GM04504 (cell line): ENCODE measurements at regions not wholly inside any gene's neighbourhood (a gene's known extent, or its start where the extent isn't known, plus 50 kb on each side); places are given as distances from the start of the nearest gene placed in this dataset.

Experiments used
- DNase-seq: peaks from one replicate; pipeline ENCODE4 v3.0.0-alpha.2; 2012; ENCODE audit warnings: low read depth

- no peak for DNase-seq
Observed at GRCh38 chr22:48096851-48097665, 1334.6 kb downstream of the TBC1D22A start.

DNA sequence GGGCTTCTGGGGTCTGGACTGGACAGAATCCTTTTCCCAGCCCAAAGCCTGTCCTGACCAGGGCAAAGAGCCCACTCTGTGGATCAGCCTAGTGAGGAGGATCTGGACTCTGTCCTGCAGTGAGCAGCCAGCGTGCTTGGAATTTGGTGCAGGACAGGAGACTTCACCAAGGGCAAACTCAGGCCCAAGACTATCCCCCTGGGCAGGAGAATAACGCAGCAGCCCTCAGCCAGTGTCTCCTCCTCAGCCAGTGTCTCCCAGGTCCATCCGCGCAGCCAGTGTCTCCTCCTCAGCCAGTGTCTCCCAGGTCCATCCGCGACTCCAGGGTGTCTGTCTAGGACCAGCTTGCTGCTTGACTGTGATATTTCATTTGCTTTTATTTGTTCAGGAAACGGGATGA lies 1334.0 kb downstream of the TBC1D22A start:
- DNase-seq, result no peak

GRCh38 chr22:48093981-48094380 lies 1331.5 kb downstream of the TBC1D22A start:
- DNase-seq, result no peak

GRCh38 chr22:48092866-48093265 lies 1330.4 kb downstream of the TBC1D22A start:
- DNase-seq, result no peak

- no peak for DNase-seq
Observed at GRCh38 chr22:48091656-48092223, 1329.3 kb downstream of the TBC1D22A start.

- DNase-seq, result no peak
Observed at GRCh38 chr22:48091060-48091650, 1328.7 kb downstream of the TBC1D22A start.

DNA sequence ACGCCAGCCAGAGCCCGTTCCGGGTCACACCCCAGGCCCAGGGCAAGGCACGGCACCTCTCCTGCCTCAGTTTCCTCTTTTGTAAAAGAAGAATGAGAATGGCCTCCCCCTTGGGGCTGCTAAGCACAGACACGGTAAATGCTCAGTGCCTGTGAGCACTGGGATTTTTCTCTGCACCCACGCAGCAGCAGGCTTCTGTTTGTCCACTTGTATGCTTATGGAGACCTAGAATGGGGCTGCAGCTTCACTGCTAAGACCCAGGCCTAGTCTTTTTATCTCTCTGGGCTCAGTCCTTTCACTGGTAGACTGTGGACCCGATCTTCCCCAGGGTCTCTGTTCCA lies 1327.9 kb downstream of the TBC1D22A start:
- no peak for DNase-seq

DNA sequence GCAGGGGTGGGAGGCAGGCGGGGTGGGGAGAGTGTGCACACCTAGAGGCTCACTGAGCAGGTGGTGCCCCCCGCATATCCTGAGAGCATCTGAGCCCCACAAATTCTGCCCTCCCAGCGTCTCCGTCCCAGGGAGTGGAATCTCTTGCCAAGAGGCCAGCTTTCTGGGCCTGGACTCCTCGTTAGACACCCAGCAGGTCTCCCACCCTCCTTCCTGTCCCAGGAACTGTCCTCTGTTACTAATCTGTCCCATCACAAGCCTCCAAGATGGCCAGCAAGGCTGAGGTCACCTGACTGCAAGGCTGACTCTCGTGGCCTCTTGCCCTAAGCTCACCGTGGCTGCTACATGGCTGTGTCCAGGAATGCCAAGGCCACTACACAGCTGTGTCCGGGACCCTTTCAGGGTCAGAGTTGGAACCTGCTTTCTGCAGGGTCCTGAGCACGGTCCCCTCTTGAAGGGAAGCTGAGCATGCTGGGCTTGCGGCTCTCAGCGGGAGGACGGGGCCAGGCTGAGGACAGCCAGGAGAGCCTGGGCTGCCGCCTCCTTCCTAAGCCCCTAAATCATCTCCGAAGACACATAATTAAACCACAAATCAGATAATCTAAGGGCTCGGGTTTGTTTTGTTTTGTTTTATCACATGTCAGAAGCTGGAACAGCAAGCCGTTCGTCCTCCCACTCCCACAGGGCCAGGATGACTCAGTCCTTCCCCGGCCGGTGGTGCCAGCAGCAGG lies 1327.3 kb downstream of the TBC1D22A start:
- no peak for DNase-seq

- DNase-seq, result no peak
Observed at GRCh38 chr22:48088926-48089536, 1326.6 kb downstream of the TBC1D22A start.

- no peak for DNase-seq
Observed at GRCh38 chr22:48088251-48088650, 1325.8 kb downstream of the TBC1D22A start.

DNA sequence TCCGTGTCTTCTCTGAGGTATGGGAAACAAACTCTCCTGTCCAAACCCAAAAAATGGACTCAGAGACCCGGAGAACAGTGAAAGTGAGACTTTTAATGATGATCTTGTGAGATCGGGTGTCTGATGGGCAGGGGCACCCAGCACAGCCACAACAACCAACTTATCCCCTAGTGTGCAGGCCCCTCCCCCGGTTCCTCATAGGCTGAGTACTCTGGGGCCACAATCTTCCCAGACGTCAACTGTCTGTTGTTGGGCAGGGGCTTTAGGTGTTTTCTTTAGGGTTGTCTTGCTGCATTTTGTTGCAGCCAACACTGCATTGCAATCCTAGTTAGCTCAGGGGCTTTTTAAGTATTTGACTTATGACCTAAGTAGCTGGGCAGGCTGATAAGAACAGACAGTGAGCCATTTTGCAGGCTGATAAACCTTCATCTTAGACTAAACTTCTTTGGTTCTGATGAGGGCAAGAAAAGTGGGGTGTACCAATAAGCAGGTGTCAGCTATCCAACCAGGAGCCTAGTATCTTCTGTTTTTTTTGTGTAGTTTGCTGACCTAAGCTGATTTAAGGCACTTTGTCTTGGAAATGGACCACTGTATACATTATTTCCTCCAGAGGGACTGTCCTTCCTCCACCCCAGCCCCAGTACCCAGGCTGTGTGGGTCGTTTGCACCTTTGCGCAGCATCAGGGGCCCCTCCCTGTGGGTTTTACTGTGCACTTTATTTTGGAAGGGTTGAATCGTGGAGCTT lies 1323.6 kb downstream of the TBC1D22A start:
- no peak for DNase-seq

DNA sequence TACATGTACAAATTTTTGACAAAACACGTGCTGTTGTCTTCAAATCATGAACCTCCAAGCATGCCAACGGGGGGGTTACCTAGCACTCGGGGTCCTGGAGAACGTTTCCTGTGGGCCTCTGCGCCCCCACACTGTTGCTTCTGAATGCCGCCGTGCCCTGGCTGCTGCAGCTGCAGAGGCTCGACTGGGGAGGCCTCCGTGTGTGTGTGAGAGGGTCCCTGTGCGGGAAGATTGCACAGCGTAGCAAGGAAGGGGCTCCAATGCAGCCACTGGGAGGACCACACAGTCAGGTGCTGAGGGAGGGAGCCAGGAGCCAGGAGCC lies 1322.2 kb downstream of the TBC1D22A start:
- no peak for DNase-seq

- DNase-seq, result no peak
Observed at GRCh38 chr22:48084041-48084728, 1321.7 kb downstream of the TBC1D22A start.

GRCh38 chr22:48083502-48083901 lies 1321.1 kb downstream of the TBC1D22A start:
- no peak for DNase-seq

DNA sequence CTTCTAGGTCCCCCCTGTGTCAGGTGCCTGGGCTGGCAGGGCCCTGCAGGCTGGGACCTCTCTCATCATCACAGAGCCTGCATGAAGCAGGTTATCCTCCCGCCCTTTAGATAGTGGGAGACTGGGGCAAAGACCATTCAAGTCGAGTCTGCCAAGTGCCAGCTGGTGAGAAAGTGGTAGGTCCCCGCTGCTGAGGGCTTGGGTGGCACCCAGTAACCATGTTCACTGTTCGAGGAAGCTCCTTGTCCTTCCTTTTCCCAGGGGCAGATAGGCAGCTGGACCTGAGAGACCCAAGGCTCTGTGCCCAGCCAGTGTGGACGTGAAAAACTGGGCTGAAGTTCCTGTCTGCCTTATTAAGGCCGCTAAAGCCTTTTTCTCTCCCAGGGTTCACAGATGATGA lies 1319.8 kb downstream of the TBC1D22A start:
- no peak for DNase-seq

GRCh38 chr22:48081281-48081680 lies 1318.8 kb downstream of the TBC1D22A start:
- DNase-seq, result no peak

GRCh38 chr22:48080316-48081165 lies 1318.1 kb downstream of the TBC1D22A start:
- no peak for DNase-seq

GRCh38 chr22:48079505-48080290 lies 1317.2 kb downstream of the TBC1D22A start:
- DNase-seq, result no peak

GRCh38 chr22:48078825-48079224 lies 1316.4 kb downstream of the TBC1D22A start:
- no peak for DNase-seq
